ENCODE measurements at regions not wholly inside any gene's neighbourhood (a gene's known extent, or its start where the extent isn't known, plus 50 kb on each side); places are given as distances from the start of the nearest gene placed in this dataset.

GRCh38 chr16:8088820-8089338 lies 501.4 kb downstream of the TMEM114 start:
- TF ChIP-seq, protein P1, sequence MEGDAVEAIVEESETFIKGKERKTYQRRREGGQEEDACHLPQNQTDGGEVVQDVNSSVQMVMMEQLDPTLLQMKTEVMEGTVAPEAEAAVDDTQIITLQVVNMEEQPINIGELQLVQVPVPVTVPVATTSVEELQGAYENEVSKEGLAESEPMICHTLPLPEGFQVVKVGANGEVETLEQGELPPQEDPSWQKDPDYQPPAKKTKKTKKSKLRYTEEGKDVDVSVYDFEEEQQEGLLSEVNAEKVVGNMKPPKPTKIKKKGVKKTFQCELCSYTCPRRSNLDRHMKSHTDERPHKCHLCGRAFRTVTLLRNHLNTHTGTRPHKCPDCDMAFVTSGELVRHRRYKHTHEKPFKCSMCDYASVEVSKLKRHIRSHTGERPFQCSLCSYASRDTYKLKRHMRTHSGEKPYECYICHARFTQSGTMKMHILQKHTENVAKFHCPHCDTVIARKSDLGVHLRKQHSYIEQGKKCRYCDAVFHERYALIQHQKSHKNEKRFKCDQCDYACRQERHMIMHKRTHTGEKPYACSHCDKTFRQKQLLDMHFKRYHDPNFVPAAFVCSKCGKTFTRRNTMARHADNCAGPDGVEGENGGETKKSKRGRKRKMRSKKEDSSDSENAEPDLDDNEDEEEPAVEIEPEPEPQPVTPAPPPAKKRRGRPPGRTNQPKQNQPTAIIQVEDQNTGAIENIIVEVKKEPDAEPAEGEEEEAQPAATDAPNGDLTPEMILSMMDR (IDR thresholded peaks at IDR 0.05; ENCODE audit: borderline replicate concordance, insufficient read depth, low read depth, low read length), result no peak

GRCh38 chr16:8087597-8088289 lies 502.6 kb downstream of the TMEM114 start:
- no peak overlapping the region for H3K4me3 ChIP-seq (ENCODE audit: low read depth, low read length)
- TF ChIP-seq, protein P1 (IDR thresholded peaks at IDR 0.05; ENCODE audit: borderline replicate concordance, insufficient read depth, low read depth, low read length), result no peak

More at GRCh38 chr16:8088820-8089338, 501.4 kb downstream of the TMEM114 start:
- H3K4me3 ChIP-seq (ENCODE audit: low read depth, low read length), result no peak overlapping the region

DNA sequence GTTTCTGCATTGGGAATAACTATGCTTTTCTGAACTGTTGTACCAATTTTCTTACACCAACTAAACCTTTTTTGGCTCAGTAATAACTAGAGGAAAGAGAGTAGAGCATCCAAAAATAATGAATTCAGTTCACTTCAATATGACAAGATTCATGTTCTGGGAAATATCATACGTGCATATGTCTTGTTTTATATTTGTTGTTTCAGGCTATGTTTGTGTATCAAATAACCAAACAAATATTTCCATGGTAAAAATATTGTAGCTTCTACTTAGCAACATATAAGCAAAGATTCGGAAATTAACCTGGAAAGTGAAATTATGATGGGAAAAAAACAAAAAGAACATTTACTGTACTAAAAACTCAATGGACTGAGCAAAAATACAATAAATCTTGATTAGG lies 503.2 kb downstream of the TMEM114 start:
- TF ChIP-seq, protein P1 (IDR thresholded peaks at IDR 0.05; ENCODE audit: borderline replicate concordance, insufficient read depth, low read depth, low read length), result no peak
- H3K4me3 ChIP-seq (ENCODE audit: low read depth, low read length), result no peak overlapping the region

DNA sequence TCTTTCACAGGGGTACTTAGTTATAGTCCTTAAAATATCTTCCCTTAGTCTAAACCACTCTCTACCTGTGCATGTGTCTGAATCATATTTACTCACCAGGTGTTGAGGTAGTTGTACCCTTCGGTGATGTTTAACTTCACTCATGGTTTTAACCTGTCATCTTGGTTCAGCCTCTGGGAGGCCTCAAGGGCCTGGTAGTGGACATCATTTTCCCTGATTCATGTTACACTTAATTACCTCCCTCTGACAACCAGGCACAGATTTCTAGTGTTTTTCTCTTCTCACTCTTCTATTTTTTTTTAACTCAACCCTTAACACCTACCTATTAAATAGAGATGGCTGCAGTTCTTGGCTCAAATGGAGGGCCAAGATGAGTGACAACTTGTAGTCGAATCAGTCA lies 505.4 kb downstream of the TMEM114 start:
- no peak overlapping the region for H3K4me3 ChIP-seq (ENCODE audit: low read depth, low read length)
- TF ChIP-seq, protein P1 (IDR thresholded peaks at IDR 0.05; ENCODE audit: borderline replicate concordance, insufficient read depth, low read depth, low read length), result no peak

- TF ChIP-seq, protein P1 (IDR thresholded peaks at IDR 0.05; ENCODE audit: borderline replicate concordance, insufficient read depth, low read depth, low read length), result no peak
- no peak overlapping the region for H3K4me3 ChIP-seq (ENCODE audit: low read depth, low read length)
Observed at GRCh38 chr16:8084302-8084701, 506.0 kb downstream of the TMEM114 start.

- no peak overlapping the region for H3K4me3 ChIP-seq (ENCODE audit: low read depth, low read length)
- TF ChIP-seq, protein P1 (IDR thresholded peaks at IDR 0.05; ENCODE audit: borderline replicate concordance, insufficient read depth, low read depth, low read length), result no peak
Observed at GRCh38 chr16:8083560-8083959, 506.8 kb downstream of the TMEM114 start.

DNA sequence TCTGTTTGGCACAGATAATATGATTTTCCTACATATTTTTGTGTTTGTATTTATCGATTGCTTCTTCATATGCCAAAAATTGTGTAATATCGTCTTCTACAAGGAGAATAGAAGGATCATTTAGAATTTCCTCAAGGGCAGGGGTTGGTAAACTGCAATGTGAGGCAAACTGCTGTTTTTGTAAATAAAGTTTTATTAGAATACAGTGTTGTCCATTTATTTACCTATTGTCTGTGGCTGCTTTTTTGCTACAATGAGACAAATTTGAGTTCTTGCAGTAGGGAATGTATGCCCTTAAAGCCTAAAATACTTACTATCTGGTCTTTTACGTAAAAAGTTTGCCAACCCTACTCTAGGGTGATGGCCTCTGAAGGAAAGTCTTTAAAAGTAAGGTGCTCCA lies 509.5 kb downstream of the TMEM114 start:
- no peak overlapping the region for H3K4me3 ChIP-seq (ENCODE audit: low read depth, low read length)
- TF ChIP-seq, protein P1 (IDR thresholded peaks at IDR 0.05; ENCODE audit: borderline replicate concordance, insufficient read depth, low read depth, low read length), result no peak
